Sigmoid colon (tissue), 6 donors: ENCODE measurements at regions not wholly inside any gene's neighbourhood (a gene's known extent, or its start where the extent isn't known, plus 50 kb on each side); places are given as distances from the start of the nearest gene placed in this dataset.

Experiments used
- DNase-seq: peaks from one replicate; pipeline ENCODE4 v3.0.0-alpha.2; 2019
- H3K27ac ChIP-seq, 4 donors: fragments of 200-600 bp; sonication (generic); one replicate each; pipeline ENCODE4 v1.5.1; 2016 to 2019; ENCODE audit warnings: mild to moderate bottlenecking in 1 of 4
- H3K27me3 ChIP-seq, 3 donors: fragments of 200-600 bp; sonication (generic); one replicate each; pipeline ENCODE4 v1.5.1; 2019; ENCODE audit warnings: mild to moderate bottlenecking in 1 of 3
- H3K36me3 ChIP-seq, 4 donors: fragments of 200-600 bp; sonication (generic); one replicate each; pipeline ENCODE4 v1.5.1; 2016 to 2019
- H3K4me1 ChIP-seq, 4 donors: fragments of 200-600 bp; sonication (generic); one replicate each; pipeline ENCODE4 v1.5.1; 2017 to 2019
- H3K4me3 ChIP-seq, 4 donors: fragments of 200-600 bp; sonication (generic); one replicate each; pipeline ENCODE4 v1.5.1; 2017 to 2019; ENCODE audit warnings: mild to moderate bottlenecking in 2 of 4, moderate library complexity in 1 of 4
- H3K9me3 ChIP-seq, 4 donors: fragments of 200-600 bp in 3 of 4; sonication (generic) in 3 of 4; one replicate each; pipeline versions ENCODE4 v1.5.1 to v1.6.1; 2013 to 2019
- EP300 ChIP-seq, 4 donors: sonication (generic); formaldehyde crosslinking; IDR thresholded peaks; one replicate each; pipeline ENCODE4 v1.6.1; 2017; ENCODE audit warnings: antibody characterized with exemption in 4 of 4
- POLR2A ChIP-seq, 2 donors: fragments of 450-650 bp; IDR thresholded peaks; one replicate each; pipeline ENCODE4 v1.6.1; 2016; ENCODE audit warnings: antibody characterized with exemption in 2 of 2, mild to moderate bottlenecking in 2 of 2, moderate library complexity in 2 of 2
- POLR2AphosphoS5 ChIP-seq, 4 donors: sonication (generic); formaldehyde crosslinking; IDR thresholded peaks; one replicate each; pipeline ENCODE4 v1.6.1; 2017; ENCODE audit warnings: antibody characterized with exemption in 4 of 4
- WGBS, 2 donors: extraction: QIAGEN DNeasy Blood & Tissue Kit; methylation state at CpG; one replicate each; pipeline ENCODE4 v1.1.7; 2013; 5-methylcytosine and 5-hydroxymethylcytosine counted together
- intact Hi-C: fragments of 100-400 bp; cut with DNase I; formaldehyde crosslinking; loops from one replicate; pipeline ENCODE4 v1.15.1; 2023
- TF ChIP-seq, protein P1 (sequence below), 4 experiments: fragments of 450-650 bp in 3 of 4; fragments of 200-600 bp in 1 of 4; IDR thresholded peaks; one replicate each; pipeline ENCODE4 v1.5.1; 2016 to 2019; ENCODE audit warnings: antibody characterized with exemption in 4 of 4, mild to moderate bottlenecking in 3 of 4, moderate library complexity in 2 of 4
- donor health status: healthy with polysubstance abuse.
- donor health status: healthy.

DNA sequence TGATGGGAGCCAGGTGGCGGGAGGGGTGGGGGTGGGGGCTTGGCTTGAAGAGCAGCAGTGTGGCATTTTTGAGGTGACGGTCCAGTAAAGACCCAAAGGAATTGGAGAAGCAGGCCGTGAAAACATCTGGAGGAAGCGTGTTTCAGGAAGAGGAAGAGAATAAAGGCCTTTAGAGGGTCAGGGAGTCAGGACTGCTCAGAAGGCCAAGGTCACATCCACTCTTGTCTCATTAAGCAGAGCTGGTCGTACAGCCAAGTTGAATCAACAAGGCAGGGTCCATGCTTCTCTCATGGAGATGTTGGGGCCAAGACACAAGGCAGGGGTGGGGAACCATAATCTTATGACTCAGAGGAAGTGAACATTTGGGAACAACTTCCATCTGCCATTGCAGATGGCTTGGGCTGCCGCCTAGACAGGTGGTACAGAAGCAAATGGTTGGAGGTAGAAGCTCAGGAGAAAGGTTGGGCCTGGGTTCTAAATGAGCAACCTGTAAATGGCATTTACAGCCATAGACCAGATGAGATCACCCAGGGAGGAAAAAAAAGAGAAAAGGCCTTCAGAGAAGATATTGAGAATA lies 179.6 kb downstream of the TTLL2 start:
- Histone ChIP-seq H3K9me3 (no peaks in the 10 kb centered on the region), H3K36me3 (no peaks in the 10 kb centered on the region), H3K27me3 (no peaks in the 10 kb centered on the region), H3K4me3 (no peak overlapping the region), H3K27ac (no peak overlapping the region), H3K4me1 (no peaks in the 10 kb centered on the region)
- intact Hi-C loops = no loop called here
- TF ChIP-seq, protein P1, sequence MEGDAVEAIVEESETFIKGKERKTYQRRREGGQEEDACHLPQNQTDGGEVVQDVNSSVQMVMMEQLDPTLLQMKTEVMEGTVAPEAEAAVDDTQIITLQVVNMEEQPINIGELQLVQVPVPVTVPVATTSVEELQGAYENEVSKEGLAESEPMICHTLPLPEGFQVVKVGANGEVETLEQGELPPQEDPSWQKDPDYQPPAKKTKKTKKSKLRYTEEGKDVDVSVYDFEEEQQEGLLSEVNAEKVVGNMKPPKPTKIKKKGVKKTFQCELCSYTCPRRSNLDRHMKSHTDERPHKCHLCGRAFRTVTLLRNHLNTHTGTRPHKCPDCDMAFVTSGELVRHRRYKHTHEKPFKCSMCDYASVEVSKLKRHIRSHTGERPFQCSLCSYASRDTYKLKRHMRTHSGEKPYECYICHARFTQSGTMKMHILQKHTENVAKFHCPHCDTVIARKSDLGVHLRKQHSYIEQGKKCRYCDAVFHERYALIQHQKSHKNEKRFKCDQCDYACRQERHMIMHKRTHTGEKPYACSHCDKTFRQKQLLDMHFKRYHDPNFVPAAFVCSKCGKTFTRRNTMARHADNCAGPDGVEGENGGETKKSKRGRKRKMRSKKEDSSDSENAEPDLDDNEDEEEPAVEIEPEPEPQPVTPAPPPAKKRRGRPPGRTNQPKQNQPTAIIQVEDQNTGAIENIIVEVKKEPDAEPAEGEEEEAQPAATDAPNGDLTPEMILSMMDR (IDR thresholded peaks at IDR 0.05) = no peak
- no peak for TF ChIP-seq POLR2AphosphoS5 (IDR thresholded peaks at IDR 0.05)
- TF ChIP-seq EP300 (IDR thresholded peaks at IDR 0.05) = no peak
- no peak for TF ChIP-seq POLR2A (IDR thresholded peaks at IDR 0.05)
- no peak for DNase-seq
- 78 to 83% methylated on average over 6 of the region's 6 CpGs for WGBS, 2 donors

DNA sequence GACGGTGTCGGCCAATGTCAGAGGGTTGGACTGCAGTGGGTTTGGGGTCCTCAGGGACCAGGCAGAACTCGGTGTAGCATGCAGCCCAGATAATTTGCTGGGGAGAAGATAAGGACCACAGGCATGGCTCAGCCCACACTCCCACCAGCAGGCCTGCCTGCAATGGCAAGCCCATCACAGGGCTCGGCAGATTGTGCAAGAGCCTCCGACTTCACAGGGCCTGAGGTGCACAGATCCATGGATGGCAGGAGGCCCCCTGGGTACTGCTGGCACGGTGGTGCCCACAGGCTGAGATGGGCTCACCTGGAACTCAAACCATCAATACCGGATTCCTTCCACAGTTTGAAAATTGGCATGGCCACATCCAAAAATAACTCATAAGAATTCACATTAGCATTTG lies 180.3 kb downstream of the TTLL2 start:
- intact Hi-C loops = no loop called here

DNA sequence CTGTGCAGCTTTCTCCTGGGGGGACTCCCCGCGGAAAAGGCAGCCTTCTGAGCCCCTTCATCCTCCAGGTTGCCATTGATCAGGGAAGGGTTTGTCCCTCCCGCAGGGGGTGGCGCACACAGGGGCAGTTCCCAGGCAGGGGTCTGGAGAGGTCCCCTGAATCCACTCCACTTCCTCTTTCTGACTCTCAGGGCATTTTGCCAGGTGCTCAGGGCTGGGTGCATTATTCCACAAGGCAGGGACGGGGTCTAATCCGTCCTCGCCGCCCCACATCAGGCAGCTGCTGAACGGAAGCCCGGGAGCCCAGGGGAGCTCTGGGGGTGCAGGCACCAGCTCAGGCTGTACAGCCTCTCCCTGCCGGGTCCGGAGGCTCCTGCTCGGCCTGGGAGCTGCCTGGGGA lies 180.9 kb downstream of the TTLL2 start:
- TF ChIP-seq EP300 (IDR thresholded peaks at IDR 0.05) (no peak), POLR2AphosphoS5 (IDR thresholded peaks at IDR 0.05) (no peak), POLR2A (IDR thresholded peaks at IDR 0.05) (no peak)
- TF ChIP-seq, protein P1 (IDR thresholded peaks at IDR 0.05) = no peak
- H3K36me3 ChIP-seq = no peaks in the 10 kb centered on the region
- H3K4me1 ChIP-seq = no peaks in the 10 kb centered on the region
- H3K27me3 ChIP-seq = peaks cover 0 to 4% (median 0%) of the 10 kb centered on the region in 3 donors
- no peak for DNase-seq
- 77 to 83% methylated on average over 13 of the region's 13 CpGs for WGBS, 2 donors
- H3K9me3 ChIP-seq = no peaks in the 10 kb centered on the region
- H3K4me3 ChIP-seq = no peak overlapping the region
- intact Hi-C loops = no loop called here
- no peak overlapping the region for H3K27ac ChIP-seq

More for the DNA sequence above, 180.3 kb downstream of the TTLL2 start:
- WGBS, 2 donors = 80 to 88% methylated on average over 7 of the region's 7 CpGs
- Histone ChIP-seq H3K4me1 (no peaks in the 10 kb centered on the region), H3K4me3 (no peak overlapping the region), H3K27me3 (no peaks in the 10 kb centered on the region), H3K36me3 (no peaks in the 10 kb centered on the region), H3K27ac (no peak overlapping the region), H3K9me3 (no peaks in the 10 kb centered on the region)
- TF ChIP-seq POLR2AphosphoS5 (IDR thresholded peaks at IDR 0.05) = no peak
- TF ChIP-seq, protein P1 (IDR thresholded peaks at IDR 0.05) = no peak
- no peak for TF ChIP-seq EP300 (IDR thresholded peaks at IDR 0.05)
- no peak for TF ChIP-seq POLR2A (IDR thresholded peaks at IDR 0.05)
- DNase-seq = no peak

DNA sequence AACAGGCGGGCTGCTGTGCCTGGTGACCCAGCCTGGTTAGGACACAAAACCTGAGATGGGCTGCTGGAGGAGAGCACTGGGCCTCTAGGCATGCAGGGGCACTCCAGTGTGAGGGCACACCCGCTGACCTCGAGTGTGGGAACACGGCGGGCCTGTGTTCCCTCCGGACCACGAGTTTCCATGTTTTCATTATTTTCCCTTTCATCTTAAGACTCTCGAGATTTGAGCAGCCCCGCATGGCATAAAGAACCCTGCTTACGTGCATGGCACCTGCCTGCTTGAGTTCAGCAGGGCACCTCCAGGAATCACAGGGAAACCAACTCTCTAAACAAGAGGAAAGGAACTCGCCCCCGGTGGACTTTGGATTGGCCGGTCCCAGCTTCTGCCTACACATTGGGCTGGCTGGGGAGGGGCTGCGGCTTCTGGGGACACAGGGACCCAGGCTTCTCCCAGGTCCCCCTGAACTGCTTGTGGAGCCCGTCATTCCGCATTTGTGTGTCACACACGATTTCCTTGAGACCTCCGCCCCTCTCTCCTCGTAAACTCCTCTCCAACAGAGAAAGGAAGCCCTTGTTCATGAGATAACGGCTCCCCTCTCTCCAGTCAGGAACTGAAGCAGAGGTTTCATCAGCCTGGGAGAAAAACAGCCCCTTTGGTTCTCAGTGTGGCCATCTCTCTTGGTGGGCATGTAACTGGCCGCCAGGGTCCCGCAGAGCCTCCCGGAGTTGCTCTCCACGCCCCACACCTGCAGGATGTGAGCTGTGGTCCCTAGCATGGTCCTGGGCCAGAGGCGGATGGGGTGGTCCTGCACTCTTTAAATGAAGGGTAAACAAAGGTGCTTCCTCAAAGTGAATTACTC lies 181.8 kb downstream of the TTLL2 start:
- H3K4me1 ChIP-seq = no peaks in the 10 kb centered on the region
- H3K9me3 ChIP-seq = no peaks in the 10 kb centered on the region
- no peaks in the 10 kb centered on the region for H3K36me3 ChIP-seq
- no peak for DNase-seq
- peaks cover 0 to 4% (median 0%) of the 10 kb centered on the region in 3 donors for H3K27me3 ChIP-seq
- H3K27ac ChIP-seq = no peak overlapping the region
- TF ChIP-seq POLR2A (IDR thresholded peaks at IDR 0.05) (no peak), POLR2AphosphoS5 (IDR thresholded peaks at IDR 0.05) (no peak), EP300 (IDR thresholded peaks at IDR 0.05) (no peak)
- TF ChIP-seq, protein P1 (IDR thresholded peaks at IDR 0.05) = no peak
- intact Hi-C loops = no loop called here
- 47 to 70% methylated on average over 25 of the region's 25 CpGs for WGBS, 2 donors
- H3K4me3 ChIP-seq = no peak overlapping the region
